ENCODE measurements at regions not wholly inside any gene's neighbourhood (a gene's known extent, or its start where the extent isn't known, plus 50 kb on each side); places are given as distances from the start of the nearest gene placed in this dataset.

- peak in 1 of 5 experiments; percentile 2 for DNase-seq
Measured at GRCh38 chr5:165622864-165623536, 2117.6 kb downstream of the MAT2B start.

GRCh38 chr5:165624166-165624946 lies 2118.9 kb downstream of the MAT2B start:
- no peak for DNase-seq

- DNase-seq = no peak
Measured at GRCh38 chr5:165626161-165626560, 2120.7 kb downstream of the MAT2B start.

GRCh38 chr5:165627548-165628170 lies 2122.2 kb downstream of the MAT2B start:
- DNase-seq = no peak

GRCh38 chr5:165630261-165630778 lies 2124.9 kb downstream of the MAT2B start:
- DNase-seq = peak in 1 of 5 experiments; percentile 29

- DNase-seq = no peak
Measured at GRCh38 chr5:165631235-165631634, 2125.8 kb downstream of the MAT2B start.

- no peak for DNase-seq
Measured at GRCh38 chr5:165642366-165642765, 2136.9 kb downstream of the MAT2B start.

GRCh38 chr5:165665735-165666400 lies 2160.4 kb downstream of the MAT2B start:
- DNase-seq = no peak

GRCh38 chr5:165673499-165673898 lies 2168.1 kb downstream of the MAT2B start:
- DNase-seq = no peak

- DNase-seq = no peak
Measured at GRCh38 chr5:165695796-165696195, 2190.4 kb downstream of the MAT2B start.

- DNase-seq = no peak
Measured at GRCh38 chr5:165705960-165706359, 2200.5 kb downstream of the MAT2B start.

- DNase-seq = no peak
Measured at GRCh38 chr5:165712011-165712410, 2206.6 kb downstream of the MAT2B start.

GRCh38 chr5:165714598-165714997 lies 2209.2 kb downstream of the MAT2B start:
- no peak for DNase-seq

- DNase-seq = no peak
Measured at GRCh38 chr5:165720901-165721300, 2215.5 kb downstream of the MAT2B start.

GRCh38 chr5:165722401-165722800 lies 2217.0 kb downstream of the MAT2B start:
- DNase-seq = no peak

- no peak for DNase-seq
Measured at GRCh38 chr5:165723931-165724330, 2218.5 kb downstream of the MAT2B start.

- DNase-seq = no peak
Measured at GRCh38 chr5:165728425-165728824, 2223.0 kb downstream of the MAT2B start.

- DNase-seq = peak in 1 of 5 experiments; percentile 25
Measured at GRCh38 chr5:165735388-165735787, 2230.0 kb downstream of the MAT2B start.

GRCh38 chr5:165739079-165739741 lies 2233.8 kb downstream of the MAT2B start:
- DNase-seq = no peak

GRCh38 chr5:165757791-165758190 lies 2252.4 kb downstream of the MAT2B start:
- DNase-seq = no peak

GRCh38 chr5:165775111-165775510 lies 2269.7 kb downstream of the MAT2B start:
- no peak for DNase-seq

- DNase-seq = no peak
Measured at GRCh38 chr5:165779505-165779904, 2274.1 kb downstream of the MAT2B start.

Data from T-helper 2 cell (primary cell).